OCI-LY7 (cell line): ENCODE measurements at regions not wholly inside any gene's neighbourhood (a gene's known extent, or its start where the extent isn't known, plus 50 kb on each side); places are given as distances from the start of the nearest gene placed in this dataset.

Experiments
- BruUV-seq: library from RNA; stranded (reverse); fragments of 400-500 nt; replicated peaks from 2 replicates; lab custom pipeline; 2021; lab: Mats Ljungman, UMichigan
- CTCF ChIA-PET: fragments of 300-600 bp; sonication (Branson Sonifier 250); formaldehyde crosslinking; loops from one replicate; lab custom pipeline; 2022; ENCODE audit warnings: antibody characterized with exemption; ENCODE audit not compliant: unreplicated experiment; lab: Charles Lee
- POLR2A ChIA-PET: fragments of 300-600 bp; sonication (Branson Sonifier 250); formaldehyde crosslinking; loops from one replicate; lab custom pipeline; 2022; ENCODE audit warnings: antibody characterized with exemption; lab: Charles Lee
- DNase-seq: peaks from one replicate; pipeline ENCODE4 v3.0.0-alpha.2; 2015; ENCODE audit warnings: low spot score
- H2AFZ ChIP-seq: fragments of 200-600 bp; sonication (generic), shearing (Covaris generic); 2 replicates; pipeline ENCODE4 v1.6.1; 2014; ENCODE audit warnings: mild to moderate bottlenecking, antibody characterized with exemption, low read length, moderate library complexity
- H3K27ac ChIP-seq: fragments of 200-600 bp; sonication (generic); 2 replicates; pipeline ENCODE4 v1.5.1; 2014; ENCODE audit warnings: mixed run types, low read depth, mild to moderate bottlenecking, moderate library complexity, low read length, inconsistent platforms; ENCODE audit not compliant: poor library complexity, severe bottlenecking
- H3K36me3 ChIP-seq: fragments of 200-600 bp; sonication (generic); 2 replicates; pipeline ENCODE4 v1.6.1; 2014; ENCODE audit warnings: mild to moderate bottlenecking, antibody characterized with exemption, low read length, moderate library complexity, mixed read lengths; ENCODE audit not compliant: insufficient read depth
- H3K4me1 ChIP-seq: fragments of 200-600 bp; sonication (generic); 2 replicates; pipeline ENCODE4 v1.5.1; 2014; ENCODE audit warnings: mild to moderate bottlenecking, low read length; ENCODE audit not compliant: insufficient read depth, poor library complexity, severe bottlenecking
- H3K4me2 ChIP-seq: fragments of 200-600 bp; sonication (generic); 2 replicates; pipeline ENCODE4 v1.6.1; 2014; ENCODE audit warnings: mild to moderate bottlenecking, low read length
- H3K4me3 ChIP-seq: fragments of 200-600 bp; sonication (generic); 2 replicates; pipeline ENCODE4 v1.5.1; 2014; ENCODE audit warnings: mild to moderate bottlenecking, low read depth, low read length; ENCODE audit not compliant: poor library complexity, severe bottlenecking
- H3K79me2 ChIP-seq: fragments of 200-600 bp; sonication (generic); 2 replicates; pipeline ENCODE4 v1.6.1; 2016; ENCODE audit warnings: low read depth, mild to moderate bottlenecking, low read length, moderate library complexity, mixed read lengths; ENCODE audit not compliant: insufficient read depth
- H3K9me2 ChIP-seq: fragments of 200-600 bp; sonication (generic); 2 replicates; pipeline ENCODE4 v1.6.1; 2016; ENCODE audit warnings: mild to moderate bottlenecking, low read length, mixed read lengths; ENCODE audit not compliant: insufficient read depth
- H3K9me3 ChIP-seq: fragments of 200-600 bp; sonication (generic); 2 replicates; pipeline ENCODE4 v1.6.1; 2014; ENCODE audit warnings: mild to moderate bottlenecking, mixed run types, low read length, mixed read lengths
- H4K20me1 ChIP-seq: fragments of 200-600 bp; sonication (generic); 2 replicates; pipeline ENCODE4 v1.6.1; 2014; ENCODE audit warnings: mild to moderate bottlenecking, antibody characterized with exemption, low read length, moderate library complexity, mixed read lengths; ENCODE audit not compliant: insufficient read depth
- EZH2phosphoT487 ChIP-seq: fragments of 200-600 bp; sonication (generic); IDR thresholded peaks from 2 replicates; pipeline ENCODE4 v1.6.1; 2018; ENCODE audit warnings: low read depth, borderline replicate concordance, mild to moderate bottlenecking, mixed run types, antibody characterized with exemption, low read length, moderate library complexity, mixed read lengths
- intact Hi-C: fragments of 100-400 bp; cut with micrococcal nuclease; formaldehyde crosslinking; loops from one replicate; pipeline ENCODE4 v1.10.0; 2022; ENCODE audit not compliant: unreplicated experiment
- TF ChIP-seq, protein P1 (sequence below): fragments of 200-600 bp; sonication (generic); conservative IDR thresholded peaks from 2 replicates; pipeline ENCODE4 v1.5.1; 2014; ENCODE audit warnings: mild to moderate bottlenecking, antibody characterized with exemption, low read length, moderate library complexity, mixed read lengths

DNA sequence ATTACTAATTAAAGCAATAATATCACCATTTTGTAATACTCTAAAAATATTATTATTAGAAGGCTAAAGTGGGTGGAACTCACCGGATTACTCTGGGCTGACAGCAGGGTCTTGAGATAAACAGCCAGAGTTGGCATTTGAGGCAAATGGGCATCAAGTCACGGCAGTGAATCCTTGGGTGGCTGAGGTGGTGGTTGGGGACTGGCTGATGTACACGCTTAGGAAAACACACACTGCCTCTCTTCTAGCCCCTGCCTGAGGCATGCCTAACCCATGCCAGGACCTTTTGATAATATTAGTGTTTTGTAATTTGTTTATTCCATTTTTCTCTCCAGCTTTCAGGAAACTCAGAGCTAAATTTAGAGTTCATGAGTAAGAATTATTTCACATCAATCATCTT is 76.8 kb downstream of the ACKR3 start:
- Histone ChIP-seq H3K4me3 (no peak overlapping the region), H2AFZ (no peak overlapping the region), H3K9me2 (no peaks in the 10 kb centered on the region), H3K9me3 (no peaks in the 10 kb centered on the region), H3K27ac (no peak overlapping the region), H3K79me2 (no peaks in the 10 kb centered on the region), H3K36me3 (no peaks in the 10 kb centered on the region), H4K20me1 (no peaks in the 10 kb centered on the region), H3K4me2 (no peak overlapping the region), H3K4me1 (no peaks in the 10 kb centered on the region)
- no TSS peak for BruUV-seq
- intact Hi-C loops: no loop called here
- DNase-seq: no peak
- TF ChIP-seq, protein P1, sequence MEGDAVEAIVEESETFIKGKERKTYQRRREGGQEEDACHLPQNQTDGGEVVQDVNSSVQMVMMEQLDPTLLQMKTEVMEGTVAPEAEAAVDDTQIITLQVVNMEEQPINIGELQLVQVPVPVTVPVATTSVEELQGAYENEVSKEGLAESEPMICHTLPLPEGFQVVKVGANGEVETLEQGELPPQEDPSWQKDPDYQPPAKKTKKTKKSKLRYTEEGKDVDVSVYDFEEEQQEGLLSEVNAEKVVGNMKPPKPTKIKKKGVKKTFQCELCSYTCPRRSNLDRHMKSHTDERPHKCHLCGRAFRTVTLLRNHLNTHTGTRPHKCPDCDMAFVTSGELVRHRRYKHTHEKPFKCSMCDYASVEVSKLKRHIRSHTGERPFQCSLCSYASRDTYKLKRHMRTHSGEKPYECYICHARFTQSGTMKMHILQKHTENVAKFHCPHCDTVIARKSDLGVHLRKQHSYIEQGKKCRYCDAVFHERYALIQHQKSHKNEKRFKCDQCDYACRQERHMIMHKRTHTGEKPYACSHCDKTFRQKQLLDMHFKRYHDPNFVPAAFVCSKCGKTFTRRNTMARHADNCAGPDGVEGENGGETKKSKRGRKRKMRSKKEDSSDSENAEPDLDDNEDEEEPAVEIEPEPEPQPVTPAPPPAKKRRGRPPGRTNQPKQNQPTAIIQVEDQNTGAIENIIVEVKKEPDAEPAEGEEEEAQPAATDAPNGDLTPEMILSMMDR: no peak
- TF ChIP-seq EZH2phosphoT487: no peak
- POLR2A ChIA-PET: interaction anchor here (0.6 kb wide), 1 partner anchor 209 kb away, joined by 4 read pairs; no protein-coding TSS in a partner anchor
- CTCF ChIA-PET: no interaction called here

DNA sequence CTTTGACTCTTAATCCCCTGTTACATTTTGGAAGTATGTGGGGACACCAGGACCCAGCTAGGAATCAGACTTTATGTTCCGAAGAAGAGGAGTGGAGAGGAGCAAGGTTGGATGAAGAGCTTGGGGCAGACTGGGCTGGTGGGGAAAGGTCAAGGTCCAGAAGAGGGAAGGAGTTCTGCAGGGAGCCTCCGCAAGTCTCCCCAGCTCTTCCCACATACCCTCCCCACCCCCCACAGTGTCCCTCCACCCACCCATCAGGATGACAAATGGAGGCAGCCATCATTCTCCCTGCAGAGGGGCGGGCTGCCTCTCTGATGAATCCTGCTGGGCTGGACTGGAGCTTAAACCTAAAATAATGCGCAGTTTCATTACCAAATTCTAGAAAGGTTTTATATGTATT is 77.2 kb downstream of the ACKR3 start:
- no peaks in the 10 kb centered on the region for H4K20me1 ChIP-seq
- no peaks in the 10 kb centered on the region for H3K36me3 ChIP-seq
- no peak for DNase-seq
- H3K9me2 ChIP-seq: no peaks in the 10 kb centered on the region
- no peaks in the 10 kb centered on the region for H3K9me3 ChIP-seq
- H3K4me1 ChIP-seq: no peaks in the 10 kb centered on the region
- no peak overlapping the region for H2AFZ ChIP-seq
- POLR2A ChIA-PET: interaction anchor here (0.6 kb wide), 1 partner anchor 208 kb away, joined by 4 read pairs; no protein-coding TSS in a partner anchor
- no peak overlapping the region for H3K4me2 ChIP-seq
- H3K4me3 ChIP-seq: no peak overlapping the region
- H3K27ac ChIP-seq: no peak overlapping the region
- BruUV-seq: no TSS peak
- intact Hi-C loops: no loop called here
- CTCF ChIA-PET: interaction anchor here (0.6 kb wide), 1 partner anchor 14 kb away, joined by 4 read pairs; no protein-coding TSS in a partner anchor
- H3K79me2 ChIP-seq: no peaks in the 10 kb centered on the region
- TF ChIP-seq, protein P1: no peak
- no peak for TF ChIP-seq EZH2phosphoT487

DNA sequence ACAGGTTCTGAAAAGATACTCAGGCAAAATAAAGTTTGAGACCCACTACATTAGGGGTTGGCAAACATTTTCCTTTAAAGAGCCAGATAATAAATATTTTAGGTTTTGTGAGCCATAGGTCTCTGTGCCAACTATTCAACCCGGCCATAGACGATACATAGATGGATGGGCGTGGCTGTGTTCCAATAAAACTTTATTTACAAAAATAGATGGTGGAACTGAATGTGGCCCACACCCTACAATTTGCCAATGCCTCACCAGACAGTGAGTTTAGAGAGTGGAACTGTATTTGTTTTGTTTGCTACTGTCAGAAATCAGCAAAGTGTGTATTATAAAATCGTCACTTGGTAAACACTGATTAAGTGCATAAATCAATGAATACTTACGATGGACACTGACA is 78.0 kb downstream of the ACKR3 start:
- H3K4me3 ChIP-seq: no peak overlapping the region
- H3K4me2 ChIP-seq: no peak overlapping the region
- H3K79me2 ChIP-seq: no peaks in the 10 kb centered on the region
- POLR2A ChIA-PET: no interaction called here
- no peaks in the 10 kb centered on the region for H3K9me2 ChIP-seq
- no peaks in the 10 kb centered on the region for H3K4me1 ChIP-seq
- no peaks in the 10 kb centered on the region for H4K20me1 ChIP-seq
- CTCF ChIA-PET: interaction anchor here (0.6 kb wide), 1 partner anchor 15 kb away, joined by 4 read pairs; no protein-coding TSS in a partner anchor
- intact Hi-C loops: no loop called here
- no peaks in the 10 kb centered on the region for H3K36me3 ChIP-seq
- TF ChIP-seq, protein P1: no peak
- TF ChIP-seq EZH2phosphoT487: no peak
- no peaks in the 10 kb centered on the region for H3K9me3 ChIP-seq
- no peak overlapping the region for H3K27ac ChIP-seq
- no peak for DNase-seq
- no peak overlapping the region for H2AFZ ChIP-seq
- no TSS peak for BruUV-seq
